ENCODE measurements at regions not wholly inside any gene's neighbourhood (a gene's known extent, or its start where the extent isn't known, plus 50 kb on each side); places are given as distances from the start of the nearest gene placed in this dataset.
"Not testable (repeated sequence)": the region's sequence is repeated elsewhere in the genome, so short reads cannot be mapped to it uniquely, and the experiment has no call there.

- not testable (repeated sequence) for H3K27ac Mint-ChIP-seq; H3K4me3 Mint-ChIP-seq; H3K4me1 Mint-ChIP-seq (ENCODE audit: low read depth); H3K36me3 Mint-ChIP-seq (ENCODE audit: low read depth); H3K9me3 Mint-ChIP-seq; H3K27me3 Mint-ChIP-seq
Measured at GRCh38 chr2:132220589-132220988, 58.8 kb upstream of the ANKRD30BL start.

GRCh38 chr2:132221886-132222285 is 60.1 kb upstream of the ANKRD30BL start:
- not testable (repeated sequence) for H3K27ac Mint-ChIP-seq; H3K4me1 Mint-ChIP-seq (ENCODE audit: low read depth); H3K9me3 Mint-ChIP-seq; H3K27me3 Mint-ChIP-seq; H3K36me3 Mint-ChIP-seq (ENCODE audit: low read depth); H3K4me3 Mint-ChIP-seq

DNA sequence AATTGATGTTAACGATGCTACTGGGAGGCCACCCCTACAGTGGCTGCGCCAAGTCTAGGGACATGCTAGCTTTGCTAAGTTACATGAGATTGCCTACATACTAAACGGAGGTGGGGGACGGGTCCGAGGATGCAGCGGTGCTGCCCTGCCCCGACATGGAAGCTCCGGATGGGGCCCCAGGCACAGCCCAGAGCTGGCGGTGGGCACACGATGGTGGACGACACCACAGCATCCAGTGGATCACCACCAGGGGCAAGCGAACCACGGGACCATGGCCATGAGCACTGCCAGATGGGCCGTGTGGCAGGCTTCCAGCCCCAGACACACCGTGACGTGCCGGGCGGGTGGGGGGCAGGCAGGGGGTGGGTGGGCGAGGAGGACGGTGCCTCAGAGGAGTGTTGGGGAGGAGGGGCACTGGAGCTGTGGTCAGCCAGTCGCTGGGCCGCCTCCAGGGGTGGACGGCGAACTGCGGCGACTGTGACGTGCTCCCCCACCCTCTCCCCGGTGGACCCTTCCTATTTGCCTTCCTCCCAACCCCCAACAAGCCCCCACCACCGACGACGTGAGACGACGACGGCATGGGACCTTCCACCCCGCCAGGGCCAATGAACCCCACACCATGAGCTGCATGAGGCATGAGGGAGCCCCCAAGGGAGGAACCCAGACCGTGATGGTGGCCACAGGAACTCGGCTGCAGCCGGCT is 90.6 kb upstream of the ANKRD30BL start:
- H3K36me3 Mint-ChIP-seq (ENCODE audit: low read depth): no peaks in the 10 kb centered on the region
- H3K4me3 Mint-ChIP-seq: no peak overlapping the region
- H3K27ac Mint-ChIP-seq: no peak overlapping the region
- peaks cover 20% of the 10 kb centered on the region for H3K27me3 Mint-ChIP-seq
- peaks cover 15% of the 10 kb centered on the region for H3K9me3 Mint-ChIP-seq
- H3K4me1 Mint-ChIP-seq (ENCODE audit: low read depth): no peaks in the 10 kb centered on the region

DNA sequence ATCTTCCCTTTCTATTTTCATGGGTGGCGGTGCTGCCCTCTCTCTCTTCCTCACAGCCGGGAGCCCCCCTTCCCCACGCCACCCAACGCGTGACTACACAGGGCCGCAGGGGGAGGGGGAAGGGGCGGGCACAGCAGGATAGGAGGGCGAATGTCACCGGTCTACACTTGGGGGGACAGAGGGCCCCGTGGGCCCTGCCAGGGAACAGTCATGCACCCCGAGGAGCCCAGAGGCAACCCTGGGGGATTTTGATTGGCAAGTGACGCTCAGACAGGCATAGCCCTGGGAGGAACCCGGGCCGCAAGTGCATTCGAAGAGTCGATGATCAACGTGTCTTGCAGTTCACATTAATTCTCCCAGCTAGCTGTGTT is 91.1 kb upstream of the ANKRD30BL start:
- H3K9me3 Mint-ChIP-seq: peaks cover 15% of the 10 kb centered on the region
- no peaks in the 10 kb centered on the region for H3K4me1 Mint-ChIP-seq (ENCODE audit: low read depth)

DNA sequence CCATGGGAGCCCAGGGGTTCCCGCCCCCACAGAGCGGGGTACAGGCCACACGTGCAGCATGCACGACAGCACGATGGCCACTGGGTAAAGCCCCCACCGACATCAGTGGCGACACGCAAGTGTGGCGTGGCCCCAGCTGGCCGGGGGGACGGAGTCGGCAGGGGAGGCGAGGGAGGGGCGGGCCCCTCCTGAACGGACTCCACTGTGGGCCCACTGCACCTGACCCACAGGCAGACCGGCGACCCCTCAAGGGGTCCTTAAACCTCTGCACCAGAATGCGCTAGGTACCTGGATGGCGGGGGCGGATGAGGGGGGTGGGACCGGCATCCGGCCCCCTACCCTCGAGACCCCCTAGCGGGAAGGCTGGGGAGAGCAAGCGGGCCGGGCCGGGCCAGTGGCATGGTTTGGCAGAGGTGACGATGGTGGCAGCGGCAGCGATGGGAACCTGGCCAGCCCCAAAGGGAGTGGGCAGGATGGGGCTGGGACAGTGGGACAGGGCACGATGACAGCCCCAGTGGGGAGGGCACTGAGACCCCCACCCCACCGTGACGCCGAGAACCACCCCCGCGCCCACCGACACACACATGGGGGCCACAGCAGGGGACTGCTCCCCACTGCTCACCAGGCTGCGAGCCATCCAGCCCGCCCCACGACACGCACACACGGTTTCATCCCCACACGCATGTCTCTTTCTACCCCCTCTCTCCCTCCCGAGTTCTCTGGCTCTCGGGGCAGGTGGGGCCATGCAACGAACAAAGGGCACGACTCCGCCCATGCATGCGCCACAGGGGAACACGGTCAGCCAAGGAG is 91.9 kb upstream of the ANKRD30BL start:
- Mint-ChIP-seq H3K4me1 (ENCODE audit: low read depth) (no peaks in the 10 kb centered on the region), H3K4me3 (no peak overlapping the region), H3K27ac (no peak overlapping the region), H3K9me3 (peaks cover 15% of the 10 kb centered on the region), H3K27me3 (peaks cover 20% of the 10 kb centered on the region), H3K36me3 (ENCODE audit: low read depth) (no peaks in the 10 kb centered on the region)

More for the DNA sequence above, 91.1 kb upstream of the ANKRD30BL start:
- Mint-ChIP-seq H3K4me3 (no peak overlapping the region), H3K27me3 (peaks cover 20% of the 10 kb centered on the region), H3K27ac (no peak overlapping the region), H3K36me3 (ENCODE audit: low read depth) (no peaks in the 10 kb centered on the region)

- Mint-ChIP-seq H3K27me3 (peaks cover 25% of the 10 kb centered on the region), H3K9me3 (peaks cover 15% of the 10 kb centered on the region)
- not testable (repeated sequence) for H3K36me3 Mint-ChIP-seq (ENCODE audit: low read depth); H3K4me3 Mint-ChIP-seq; H3K4me1 Mint-ChIP-seq (ENCODE audit: low read depth); H3K27ac Mint-ChIP-seq
Measured at GRCh38 chr2:132254306-132254919, 92.7 kb upstream of the ANKRD30BL start.

DNA sequence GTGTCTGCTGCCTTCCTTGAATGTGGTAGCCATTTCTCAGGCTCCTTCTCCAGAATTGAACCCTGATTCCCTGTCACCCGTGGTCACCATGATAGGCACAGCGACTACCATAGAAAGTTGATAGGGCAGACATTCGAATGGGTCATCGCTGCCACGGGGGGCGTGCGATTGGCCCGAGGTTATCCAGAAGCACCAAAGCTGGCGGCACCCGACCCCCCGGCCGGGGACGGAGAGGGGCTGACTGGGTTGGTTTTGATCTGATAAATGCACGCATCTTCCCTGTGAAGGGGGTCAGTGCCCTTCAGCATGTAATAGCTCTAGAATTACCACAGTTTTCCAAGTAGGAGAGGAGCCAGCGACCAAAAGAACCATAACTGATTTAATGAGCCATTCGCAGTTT is 94.0 kb upstream of the ANKRD30BL start:
- H3K9me3 Mint-ChIP-seq: peaks cover 6% of the 10 kb centered on the region
- H3K4me1 Mint-ChIP-seq (ENCODE audit: low read depth): no peaks in the 10 kb centered on the region
- H3K36me3 Mint-ChIP-seq (ENCODE audit: low read depth): no peaks in the 10 kb centered on the region
- H3K4me3 Mint-ChIP-seq: no peak overlapping the region
- H3K27ac Mint-ChIP-seq: no peak overlapping the region
- H3K27me3 Mint-ChIP-seq: peaks cover 26% of the 10 kb centered on the region

- Mint-ChIP-seq H3K4me3 (no peak overlapping the region), H3K36me3 (ENCODE audit: low read depth) (no peaks in the 10 kb centered on the region), H3K27ac (no peak overlapping the region), H3K9me3 (peaks cover 6% of the 10 kb centered on the region), H3K27me3 (peaks cover 26% of the 10 kb centered on the region), H3K4me1 (ENCODE audit: low read depth) (no peaks in the 10 kb centered on the region)
Measured at GRCh38 chr2:132256251-132256902, 94.6 kb upstream of the ANKRD30BL start.

GRCh38 chr2:132256903-132257300 is 95.2 kb upstream of the ANKRD30BL start:
- H3K9me3 Mint-ChIP-seq; H3K27ac Mint-ChIP-seq; H3K36me3 Mint-ChIP-seq (ENCODE audit: low read depth); H3K4me3 Mint-ChIP-seq; H3K4me1 Mint-ChIP-seq (ENCODE audit: low read depth): not testable (repeated sequence)
- H3K27me3 Mint-ChIP-seq: peaks cover 26% of the 10 kb centered on the region

- H3K27ac Mint-ChIP-seq; H3K9me3 Mint-ChIP-seq; H3K4me3 Mint-ChIP-seq; H3K36me3 Mint-ChIP-seq (ENCODE audit: low read depth); H3K4me1 Mint-ChIP-seq (ENCODE audit: low read depth): not testable (repeated sequence)
- peaks cover 26% of the 10 kb centered on the region for H3K27me3 Mint-ChIP-seq
Measured at GRCh38 chr2:132257301-132258171, 95.8 kb upstream of the ANKRD30BL start.

- H3K36me3 Mint-ChIP-seq (ENCODE audit: low read depth); H3K27ac Mint-ChIP-seq; H3K4me1 Mint-ChIP-seq (ENCODE audit: low read depth); H3K9me3 Mint-ChIP-seq; H3K4me3 Mint-ChIP-seq: not testable (repeated sequence)
- H3K27me3 Mint-ChIP-seq: peaks cover 26% of the 10 kb centered on the region
Measured at GRCh38 chr2:132259276-132259675, 97.5 kb upstream of the ANKRD30BL start.

DNA sequence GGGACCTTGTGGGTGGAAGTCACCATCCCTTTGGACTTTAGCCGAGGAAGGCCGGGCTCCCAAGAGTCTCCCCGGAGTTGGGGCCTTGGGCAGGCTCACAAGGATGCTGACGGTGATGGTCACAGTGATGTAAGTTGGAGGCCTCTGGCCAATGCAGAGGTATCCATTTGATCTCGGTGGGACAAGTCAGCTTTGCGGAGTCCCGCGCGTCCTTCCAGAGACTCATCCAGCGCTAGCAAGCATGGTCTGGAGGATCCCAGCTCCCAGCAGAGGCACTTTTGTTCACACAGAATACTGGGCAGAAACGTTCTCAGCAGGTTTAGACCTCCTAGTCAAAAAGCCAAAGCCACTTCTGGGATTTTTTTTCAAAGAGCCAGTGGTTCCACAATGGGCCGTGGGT is 103.8 kb upstream of the ANKRD30BL start:
- H3K27me3 Mint-ChIP-seq; H3K36me3 Mint-ChIP-seq (ENCODE audit: low read depth); H3K27ac Mint-ChIP-seq; H3K4me3 Mint-ChIP-seq; H3K9me3 Mint-ChIP-seq; H3K4me1 Mint-ChIP-seq (ENCODE audit: low read depth): not testable (repeated sequence)

DNA sequence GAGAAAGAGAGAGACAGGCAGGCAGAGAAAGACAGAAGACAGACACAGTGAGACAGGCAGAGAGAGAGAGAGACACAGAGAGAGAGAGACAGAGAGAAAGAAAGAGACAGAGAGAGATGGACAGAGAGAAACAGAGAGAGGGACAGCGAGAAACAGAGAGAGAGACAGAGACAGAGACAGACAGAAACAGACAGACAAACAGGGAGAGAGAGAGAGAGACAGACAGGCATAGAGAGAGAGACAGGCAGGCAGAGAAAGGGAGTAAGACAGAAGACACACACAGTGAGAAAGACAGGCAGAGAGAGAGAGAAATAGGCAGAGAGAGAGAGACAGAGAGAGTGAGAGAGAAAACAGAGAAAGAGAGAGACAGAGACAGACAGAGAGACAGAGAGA is 105.3 kb upstream of the ANKRD30BL start:
- Mint-ChIP-seq H3K4me3 (no peak overlapping the region), H3K4me1 (ENCODE audit: low read depth) (no peaks in the 10 kb centered on the region), H3K27ac (no peak overlapping the region), H3K9me3 (no peaks in the 10 kb centered on the region), H3K36me3 (ENCODE audit: low read depth) (no peaks in the 10 kb centered on the region), H3K27me3 (peaks cover 4% of the 10 kb centered on the region)

- H3K4me1 Mint-ChIP-seq (ENCODE audit: low read depth); H3K27me3 Mint-ChIP-seq; H3K4me3 Mint-ChIP-seq: not testable (repeated sequence)
Measured at GRCh38 chr2:132267498-132268283, 105.9 kb upstream of the ANKRD30BL start.

More at GRCh38 chr2:132267498-132268283, 105.9 kb upstream of the ANKRD30BL start:
- not testable (repeated sequence) for H3K27ac Mint-ChIP-seq; H3K9me3 Mint-ChIP-seq; H3K36me3 Mint-ChIP-seq (ENCODE audit: low read depth)
